Right lobe of liver (tissue), 4 donors: ENCODE measurements at regions not wholly inside any gene's neighbourhood (a gene's known extent, or its start where the extent isn't known, plus 50 kb on each side); places are given as distances from the start of the nearest gene placed in this dataset.

ENCODE experiments used
- POLR2A ChIP-seq: fragments of 450-650 bp; IDR thresholded peaks from one replicate; pipeline ENCODE4 v1.6.1; 2017; ENCODE audit warnings: antibody characterized with exemption, mild to moderate bottlenecking
- TF ChIP-seq, protein P1 (sequence below), 4 donors: fragments of 200-600 bp in 3 of 4; fragments of 450-650 bp in 1 of 4; IDR thresholded peaks; one replicate each; pipeline versions ENCODE4 v1.5.1 to v1.8.0; 2016 to 2022; ENCODE audit warnings: antibody characterized with exemption in 4 of 4, mild to moderate bottlenecking in 2 of 4
- donor health status: DM: no; HTN: no; CAD: no.
- donor health status: DM: no; HTN: no; CAD: no.
- donor health status: DM: no; HTN: yes; CAD: no.

DNA sequence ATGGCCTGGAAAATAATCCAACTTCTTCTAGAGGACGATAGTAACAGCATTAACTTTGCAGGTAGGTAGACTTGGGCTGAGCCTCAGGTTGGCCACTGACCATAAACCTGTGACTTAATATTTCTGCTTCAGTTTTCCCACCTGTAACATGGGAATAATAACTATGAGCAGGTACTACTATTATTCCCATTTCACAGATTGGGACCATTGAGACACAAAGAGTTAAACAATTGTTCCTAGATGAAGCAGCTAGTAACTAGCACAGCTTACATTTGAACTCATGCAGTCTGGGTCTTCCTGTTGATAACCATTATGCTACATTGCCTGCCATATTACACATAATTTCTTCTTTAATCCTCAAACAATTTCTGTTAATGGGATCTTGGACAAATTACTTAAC, 217.7 kb downstream of the NUAK1 start:
- TF ChIP-seq, protein P1, sequence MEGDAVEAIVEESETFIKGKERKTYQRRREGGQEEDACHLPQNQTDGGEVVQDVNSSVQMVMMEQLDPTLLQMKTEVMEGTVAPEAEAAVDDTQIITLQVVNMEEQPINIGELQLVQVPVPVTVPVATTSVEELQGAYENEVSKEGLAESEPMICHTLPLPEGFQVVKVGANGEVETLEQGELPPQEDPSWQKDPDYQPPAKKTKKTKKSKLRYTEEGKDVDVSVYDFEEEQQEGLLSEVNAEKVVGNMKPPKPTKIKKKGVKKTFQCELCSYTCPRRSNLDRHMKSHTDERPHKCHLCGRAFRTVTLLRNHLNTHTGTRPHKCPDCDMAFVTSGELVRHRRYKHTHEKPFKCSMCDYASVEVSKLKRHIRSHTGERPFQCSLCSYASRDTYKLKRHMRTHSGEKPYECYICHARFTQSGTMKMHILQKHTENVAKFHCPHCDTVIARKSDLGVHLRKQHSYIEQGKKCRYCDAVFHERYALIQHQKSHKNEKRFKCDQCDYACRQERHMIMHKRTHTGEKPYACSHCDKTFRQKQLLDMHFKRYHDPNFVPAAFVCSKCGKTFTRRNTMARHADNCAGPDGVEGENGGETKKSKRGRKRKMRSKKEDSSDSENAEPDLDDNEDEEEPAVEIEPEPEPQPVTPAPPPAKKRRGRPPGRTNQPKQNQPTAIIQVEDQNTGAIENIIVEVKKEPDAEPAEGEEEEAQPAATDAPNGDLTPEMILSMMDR (IDR thresholded peaks at IDR 0.05), result no peak
- no peak for TF ChIP-seq POLR2A
